Astrocyte of the cerebellum (primary cell): ENCODE measurements at regions not wholly inside any gene's neighbourhood (a gene's known extent, or its start where the extent isn't known, plus 50 kb on each side); places are given as distances from the start of the nearest gene placed in this dataset.
A peak's percentile ranks its signal among the peaks of the same experiment; 100 is the strongest.
"Not testable (repeated sequence)": the region's sequence is repeated elsewhere in the genome, so short reads cannot be mapped to it uniquely, and the experiment has no call there.

Experiments
- DNase-seq: peaks from one replicate; pipeline ENCODE4 v3.0.0-alpha.2; 2011; ENCODE audit warnings: low read depth
- H3K4me3 ChIP-seq: 2 replicates; pipeline ENCODE4 v1.5.1; 2011; ENCODE audit warnings: mild to moderate bottlenecking, low read depth, low read length, moderate library complexity
- CTCF ChIP-seq: IDR thresholded peaks from 2 replicates; pipeline ENCODE4 v1.5.1; 2012; ENCODE audit warnings: low read length, low read depth, moderate library complexity, mild to moderate bottlenecking; ENCODE audit errors: missing control alignments
- in situ Hi-C: cut with HindIII; loops from 2 replicates; pipeline ENCODE4 v1.10.0; 2017; ENCODE audit warnings: low sequenced_read_pairs

DNA sequence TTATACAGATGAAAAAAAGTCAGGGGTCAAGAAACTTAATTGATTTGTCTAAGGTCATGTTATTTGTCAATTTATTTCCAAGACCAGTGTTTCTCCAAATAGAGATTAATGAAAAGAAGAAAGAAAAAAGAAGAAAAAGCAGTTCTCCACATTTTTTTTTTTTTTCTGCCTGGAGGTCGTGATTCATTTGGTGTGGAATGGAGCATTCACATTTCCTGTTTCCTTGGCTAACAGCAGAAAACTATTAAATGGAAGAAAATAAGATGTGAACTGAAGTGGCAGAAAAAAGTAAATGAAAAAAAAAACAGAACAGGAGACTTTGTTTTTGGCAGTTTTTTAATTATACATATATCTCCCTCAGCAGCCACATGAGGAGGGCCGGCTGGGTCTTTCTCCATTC is 470.8 kb upstream of the ZNF337 start:
- in situ Hi-C loops: no loop called here
- TF ChIP-seq CTCF: no peak
- H3K4me3 ChIP-seq: no peak overlapping the region
- peak; percentile 6 for DNase-seq

DNA sequence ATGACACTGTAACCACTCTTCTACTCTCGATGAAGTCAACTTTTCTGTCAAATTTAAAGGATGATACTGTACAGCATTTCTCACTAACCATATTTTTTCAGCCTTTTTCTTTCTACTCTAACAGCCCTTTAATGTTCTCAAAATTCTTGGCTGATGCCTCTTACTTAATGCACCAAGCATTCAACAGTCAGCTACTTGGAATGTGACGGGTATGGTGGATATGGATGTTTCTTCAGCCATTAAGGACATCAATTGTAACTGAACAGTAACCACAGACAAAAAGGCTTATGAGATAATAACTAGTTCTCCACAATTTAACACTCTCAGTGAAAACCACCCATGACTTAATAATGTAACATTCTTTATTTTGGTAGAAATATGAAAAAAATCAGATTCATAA is 467.2 kb upstream of the ZNF337 start:
- TF ChIP-seq CTCF: no peak
- DNase-seq: peak; percentile 82
- H3K4me3 ChIP-seq: no peak overlapping the region
- in situ Hi-C loops: no loop called here

DNA sequence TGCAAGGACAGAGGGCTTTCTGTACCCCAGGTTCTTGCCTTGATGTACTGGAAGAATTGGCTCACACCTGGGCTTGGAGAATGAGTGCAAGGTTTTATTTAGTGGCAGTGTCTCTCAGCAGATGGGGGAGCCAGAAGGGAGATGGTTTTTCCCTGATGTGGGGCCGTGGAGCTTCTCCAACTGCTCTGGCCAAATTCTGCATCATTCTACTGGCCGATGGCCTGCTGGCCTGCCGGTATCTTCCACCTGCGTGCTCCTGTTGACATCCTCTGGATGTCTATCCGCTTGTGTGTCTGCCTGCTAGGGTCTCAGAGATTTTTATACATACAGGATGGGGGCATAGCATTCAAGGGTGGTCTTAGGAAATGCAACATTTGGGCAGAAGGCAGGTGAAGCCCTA is 466.5 kb upstream of the ZNF337 start:
- in situ Hi-C loops, DNase-seq, H3K4me3 ChIP-seq: not testable (repeated sequence)

- DNase-seq, H3K4me3 ChIP-seq, in situ Hi-C loops: not testable (repeated sequence)
Observed at GRCh38 chr20:26161741-26162140, 465.1 kb upstream of the ZNF337 start.

DNA sequence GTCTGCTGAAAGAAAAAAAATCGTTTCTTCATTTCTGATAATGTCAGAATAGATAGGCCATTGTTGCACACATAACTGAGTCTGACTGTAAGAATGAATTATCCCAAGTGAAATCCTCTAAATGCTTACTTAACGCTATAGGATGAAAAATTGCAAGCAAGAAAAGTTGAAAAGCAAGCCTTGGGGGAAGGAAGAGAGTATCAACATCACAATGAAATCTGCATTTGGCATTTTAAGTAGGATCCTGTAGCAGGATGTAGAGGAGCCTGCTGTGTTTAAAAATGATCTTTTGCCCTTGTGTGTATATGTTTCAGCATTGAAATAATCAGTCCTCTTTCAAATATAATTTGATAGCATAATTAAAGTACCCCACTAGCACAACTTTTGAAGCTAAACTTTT is 464.3 kb upstream of the ZNF337 start:
- in situ Hi-C loops, DNase-seq, H3K4me3 ChIP-seq: not testable (repeated sequence)

DNA sequence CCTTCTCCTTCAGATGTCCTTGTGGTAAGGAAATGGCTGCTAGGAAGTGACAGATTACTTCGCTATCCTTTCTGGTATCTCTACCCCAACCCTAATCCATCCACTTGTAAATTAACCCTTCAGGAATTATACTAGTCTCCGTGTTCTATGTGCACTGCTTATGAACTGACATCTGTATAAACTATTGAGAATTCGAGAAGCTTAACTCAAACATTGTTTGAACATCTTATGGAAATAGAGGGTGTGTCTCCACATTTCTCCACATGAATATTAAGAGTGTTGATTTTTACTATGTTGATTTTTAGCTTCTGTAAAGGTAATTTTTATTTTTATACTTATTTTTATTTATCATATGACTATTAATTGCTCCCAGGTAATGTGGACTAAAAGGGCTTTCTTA is 457.6 kb upstream of the ZNF337 start:
- DNase-seq: no peak
- in situ Hi-C loops: no loop called here
- no peak for TF ChIP-seq CTCF
- no peak overlapping the region for H3K4me3 ChIP-seq

GRCh38 chr20:26135325-26136110 is 438.9 kb upstream of the ZNF337 start:
- in situ Hi-C loops: no loop called here
- H3K4me3 ChIP-seq: no peak overlapping the region
- DNase-seq: no peak
- TF ChIP-seq CTCF: no peak

- in situ Hi-C loops: no loop called here
- H3K4me3 ChIP-seq: no peak overlapping the region
- no peak for TF ChIP-seq CTCF
- DNase-seq: no peak
Observed at GRCh38 chr20:26134606-26135005, 438.0 kb upstream of the ZNF337 start.

DNA sequence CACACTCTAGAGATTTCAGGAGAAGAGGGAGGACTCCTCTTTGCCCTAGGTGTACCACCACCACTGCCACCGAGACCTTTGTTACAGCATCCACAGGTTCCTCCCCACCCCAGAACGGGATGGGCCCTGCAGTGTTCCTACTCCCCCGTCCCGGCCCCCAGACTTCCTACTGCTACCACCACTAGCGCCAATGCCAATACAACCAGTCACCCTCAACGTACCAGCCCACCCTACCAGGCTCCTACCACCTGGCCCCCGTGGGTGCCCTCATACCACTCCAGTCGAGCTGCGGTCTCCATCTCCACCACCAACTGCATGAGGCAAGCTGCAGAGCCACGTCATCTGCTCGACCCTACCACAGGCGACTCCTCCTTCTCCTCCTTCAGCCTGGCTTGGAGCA is 437.1 kb upstream of the ZNF337 start:
- DNase-seq: not testable (repeated sequence)

GRCh38 chr20:26120920-26121319 is 424.3 kb upstream of the ZNF337 start:
- DNase-seq, in situ Hi-C loops, H3K4me3 ChIP-seq: not testable (repeated sequence)

More for the DNA sequence above, 437.1 kb upstream of the ZNF337 start:
- H3K4me3 ChIP-seq, in situ Hi-C loops: not testable (repeated sequence)

DNA sequence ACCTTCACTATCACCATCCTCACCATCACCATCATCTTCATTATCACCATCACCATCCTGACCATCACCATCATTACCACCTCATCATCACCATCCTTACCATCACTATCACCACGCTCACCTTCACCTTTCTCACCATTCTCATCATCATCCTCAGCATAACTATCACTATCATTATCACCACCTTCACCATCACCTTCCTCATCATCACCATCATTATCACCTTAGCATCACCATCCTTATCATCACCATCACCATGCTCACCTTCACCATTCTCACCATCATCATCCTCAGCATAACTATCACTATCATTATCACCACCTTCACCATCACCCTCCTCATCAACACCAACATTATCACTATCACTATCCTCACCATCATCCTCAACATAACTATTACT is 397.8 kb upstream of the ZNF337 start:
- H3K4me3 ChIP-seq, DNase-seq, in situ Hi-C loops: not testable (repeated sequence)

- DNase-seq, in situ Hi-C loops: not testable (repeated sequence)
Observed at GRCh38 chr20:26091921-26092320, 395.3 kb upstream of the ZNF337 start.

More at GRCh38 chr20:26091921-26092320, 395.3 kb upstream of the ZNF337 start:
- not testable (repeated sequence) for H3K4me3 ChIP-seq
